Effector CD4-positive, alpha-beta T cell (primary cell): ENCODE measurements at regions not wholly inside any gene's neighbourhood (a gene's known extent, or its start where the extent isn't known, plus 50 kb on each side); places are given as distances from the start of the nearest gene placed in this dataset.
"Not testable (repeated sequence)": the region's sequence is repeated elsewhere in the genome, so short reads cannot be mapped to it uniquely, and the experiment has no call there.

ENCODE experiments used
- DNase-seq: peaks from one replicate; pipeline ENCODE4 v3.0.0-alpha.2; 2020

DNA sequence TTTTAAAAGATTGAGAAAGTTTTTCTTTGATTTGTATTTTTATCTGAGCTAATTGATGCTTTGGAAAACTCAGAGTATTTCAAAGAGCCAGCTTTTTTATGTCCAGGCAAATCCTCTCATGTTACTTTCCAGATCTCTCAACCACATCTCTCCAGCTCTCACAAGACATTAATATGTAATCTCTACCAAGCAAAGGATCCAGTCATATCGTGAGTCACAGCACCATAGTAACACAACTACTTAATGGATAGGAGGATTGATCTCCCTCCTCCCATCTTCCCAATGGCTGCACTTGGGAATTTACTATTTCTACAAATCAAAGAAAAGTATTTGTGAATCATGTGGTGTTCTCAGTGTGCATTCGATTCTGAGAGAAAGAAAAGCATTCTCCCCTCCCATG lies 63.3 kb downstream of the POU4F1 start:
- no peak for DNase-seq

DNA sequence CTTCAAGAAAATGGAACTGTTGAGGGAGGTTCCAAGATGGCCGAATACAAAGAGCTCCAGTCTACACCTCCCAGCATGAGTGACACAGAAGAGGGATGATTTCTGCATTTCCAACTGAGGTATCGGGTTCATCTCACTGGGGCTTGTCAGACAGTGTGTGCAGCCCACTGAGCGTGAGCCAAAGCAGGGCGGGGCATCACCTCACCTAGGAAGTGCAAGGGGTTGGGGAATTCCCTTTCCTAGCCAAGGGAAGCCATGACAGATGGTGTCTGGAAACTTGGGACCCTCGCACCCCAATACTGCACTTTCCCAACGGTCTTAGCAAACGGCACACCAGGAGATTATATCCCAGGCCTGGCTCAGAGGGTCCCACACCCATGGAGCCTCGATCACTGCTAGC lies 77.3 kb downstream of the POU4F1 start:
- DNase-seq = not testable (repeated sequence)

DNA sequence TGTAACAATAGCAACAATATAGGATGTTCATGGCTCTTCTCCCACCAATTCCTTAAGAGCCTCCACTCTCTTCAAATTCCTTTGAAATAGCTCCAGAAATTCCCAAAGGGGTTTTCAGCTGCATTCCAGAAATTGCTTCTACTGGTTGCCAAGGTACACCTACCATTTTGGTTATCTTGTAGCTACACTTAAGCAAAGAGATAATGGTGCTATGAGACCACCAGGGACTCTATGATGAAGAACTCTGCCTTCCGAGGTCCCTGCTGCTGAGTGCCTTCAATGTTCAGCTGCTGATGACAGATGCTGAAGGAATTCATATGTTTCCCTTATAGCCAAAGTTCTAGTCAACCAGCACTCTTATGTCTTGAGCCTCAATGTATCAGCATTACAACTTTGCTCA lies 78.4 kb downstream of the POU4F1 start:
- DNase-seq = no peak

DNA sequence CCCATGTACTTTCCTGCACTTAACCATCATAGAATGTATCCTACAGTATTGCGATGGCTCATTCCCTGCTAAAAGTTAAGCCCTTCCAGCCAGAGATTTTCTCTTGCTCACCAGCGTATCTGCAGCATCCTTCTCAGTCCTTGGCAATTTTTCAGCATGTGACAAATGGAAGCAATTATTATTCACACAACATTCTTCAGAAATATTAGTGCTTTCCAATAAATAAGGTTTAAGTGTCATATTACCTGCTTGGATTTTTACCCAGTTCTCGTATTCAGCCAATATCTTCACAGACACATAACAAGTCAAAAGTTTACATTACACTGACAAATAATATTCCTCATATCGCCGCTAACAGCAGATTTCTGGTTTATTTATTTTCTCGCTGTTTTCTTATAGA lies 82.3 kb downstream of the POU4F1 start:
- DNase-seq = no peak

DNA sequence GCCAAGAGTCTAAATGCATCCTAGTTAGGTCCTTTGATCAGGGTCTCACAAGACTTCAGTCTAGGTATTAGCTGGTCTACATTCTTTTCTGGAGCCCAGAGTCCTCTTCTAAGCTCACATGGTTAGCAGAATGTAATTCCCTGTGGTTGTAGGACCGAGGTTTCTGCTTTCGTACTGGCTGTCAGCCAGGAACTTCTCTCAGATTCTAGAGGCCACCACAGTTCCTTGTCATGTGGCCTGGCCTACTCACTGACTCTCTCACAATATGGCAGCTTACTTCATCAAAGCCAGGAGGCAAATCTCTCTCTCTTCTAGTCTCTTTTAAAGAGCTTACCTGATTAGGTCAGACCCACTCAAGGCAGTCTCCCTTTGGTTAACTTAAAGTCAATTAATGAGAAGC lies 82.9 kb downstream of the POU4F1 start:
- no peak for DNase-seq

DNA sequence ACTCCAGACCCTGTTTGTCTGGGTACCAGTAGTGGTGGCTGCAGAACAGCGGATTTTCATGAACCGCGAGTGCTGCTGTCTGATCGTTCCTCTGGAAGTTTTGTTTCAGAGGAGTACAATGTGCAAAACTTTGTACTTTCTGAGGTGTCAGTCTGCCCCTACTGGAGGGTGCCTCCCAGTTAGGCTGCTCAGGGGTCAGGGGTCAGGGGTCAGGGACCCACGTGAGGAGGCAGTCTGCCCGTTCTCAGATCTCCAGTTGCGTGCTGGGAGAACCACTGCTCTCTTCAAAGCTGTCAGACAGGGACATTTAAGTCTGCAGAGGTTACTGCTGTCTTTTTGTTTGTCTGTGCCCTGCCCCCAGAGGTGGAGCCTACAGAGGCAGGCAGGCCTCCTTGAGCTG lies 84.9 kb downstream of the POU4F1 start:
- DNase-seq = not testable (repeated sequence)

DNA sequence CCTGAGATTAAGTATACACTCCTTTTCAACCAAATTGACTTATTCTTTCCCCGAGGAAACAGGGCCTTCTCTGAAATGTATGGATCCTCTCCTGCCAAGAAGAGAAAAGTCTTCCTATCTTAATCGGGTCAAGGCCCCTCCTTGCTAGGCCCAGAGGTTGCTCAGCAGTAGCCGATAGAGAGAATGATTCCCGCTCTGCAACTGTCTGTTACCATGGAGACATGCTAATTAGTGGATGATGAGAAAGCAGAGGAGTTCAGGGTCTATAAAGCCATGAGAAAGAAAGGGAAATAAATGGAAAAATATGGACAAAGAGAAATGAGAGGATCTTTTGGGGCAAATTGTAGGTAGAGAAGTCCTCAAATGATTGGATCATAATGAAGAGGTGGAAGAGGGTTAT lies 103.5 kb downstream of the POU4F1 start:
- no peak for DNase-seq

DNA sequence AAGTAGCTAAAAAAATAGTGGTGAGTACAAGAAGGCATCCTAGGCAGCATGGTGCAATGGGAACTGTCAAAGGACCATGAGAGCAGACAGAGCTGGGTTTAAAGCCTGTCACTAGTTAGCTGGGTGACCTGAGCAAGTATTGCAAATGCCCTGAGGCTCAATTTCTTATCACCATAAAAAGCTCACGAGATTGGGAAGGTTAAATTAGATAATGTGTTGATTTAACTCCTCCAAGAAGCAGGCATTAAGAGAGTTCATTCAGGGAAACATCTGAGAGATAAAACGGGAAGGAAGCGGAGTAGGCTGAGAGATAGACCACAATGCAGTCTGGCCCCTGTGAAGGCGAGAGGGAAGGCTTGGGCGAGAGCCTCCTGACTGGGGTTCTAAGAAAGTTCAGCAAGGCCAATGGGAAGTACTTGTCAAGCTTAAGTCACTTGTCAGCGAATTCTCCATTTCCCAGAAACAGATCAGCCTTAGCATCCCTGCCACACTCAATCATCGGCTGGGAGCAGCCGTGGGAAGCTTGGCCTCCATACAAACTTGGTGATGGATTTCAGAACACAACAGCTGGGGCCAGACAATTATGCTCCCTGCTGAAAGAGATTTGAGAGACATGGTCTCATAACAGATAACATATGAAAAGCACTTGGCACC lies 105.5 kb downstream of the POU4F1 start:
- DNase-seq = no peak

DNA sequence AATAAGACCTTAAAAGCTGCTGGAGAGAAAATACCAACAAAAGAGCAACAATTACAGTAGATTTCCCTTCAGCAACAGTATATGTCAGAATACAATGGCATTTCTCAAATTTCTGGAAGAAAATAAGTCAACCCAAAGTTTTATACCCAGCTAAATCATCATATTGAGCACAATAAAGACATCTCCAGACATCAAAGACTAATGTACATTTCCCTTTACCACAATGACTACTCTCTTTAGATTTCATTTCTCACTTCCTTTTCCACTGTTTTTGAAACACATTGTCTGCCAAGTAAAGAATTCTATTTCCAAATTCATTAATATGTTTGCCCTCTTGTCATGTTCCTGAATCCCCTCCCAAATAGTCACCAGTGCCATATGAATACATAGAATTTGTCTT lies 111.4 kb downstream of the POU4F1 start:
- no peak for DNase-seq

DNA sequence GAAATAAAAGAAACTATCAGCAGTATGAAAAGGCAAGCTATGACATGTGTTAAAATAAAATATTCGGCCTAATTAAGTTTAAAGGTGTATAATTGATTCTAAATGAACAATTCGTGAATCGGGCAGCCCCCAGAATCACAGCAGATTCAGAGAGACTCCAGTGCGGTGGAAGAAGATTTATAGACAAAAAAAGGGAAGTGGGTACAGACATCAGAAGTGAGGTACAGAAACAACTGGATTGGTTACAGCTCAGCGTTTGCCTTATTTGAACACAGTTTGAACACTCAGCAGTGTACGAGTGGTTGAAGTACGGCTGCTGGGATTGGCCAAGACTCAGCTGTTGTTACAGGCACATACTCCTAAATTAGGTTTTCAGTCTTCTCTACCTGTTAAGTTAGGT lies 113.1 kb downstream of the POU4F1 start:
- not testable (repeated sequence) for DNase-seq

DNA sequence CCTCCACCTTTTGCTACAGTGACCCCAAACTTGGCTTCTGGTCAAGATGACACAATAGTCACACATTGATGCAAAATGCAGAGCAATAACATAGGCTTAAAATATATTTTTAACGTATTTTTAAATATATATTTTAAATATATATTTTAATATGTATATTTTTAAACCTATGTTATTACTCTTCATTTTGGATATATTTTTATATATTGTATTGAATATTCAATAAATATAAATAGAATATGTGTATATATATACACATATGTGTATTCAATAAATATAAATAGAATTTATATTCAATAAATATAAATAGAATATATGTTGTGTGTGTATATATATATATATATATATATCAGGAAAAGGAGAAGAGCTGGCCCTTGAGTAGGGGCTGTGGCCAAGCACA lies 115.6 kb downstream of the POU4F1 start:
- DNase-seq = no peak

DNA sequence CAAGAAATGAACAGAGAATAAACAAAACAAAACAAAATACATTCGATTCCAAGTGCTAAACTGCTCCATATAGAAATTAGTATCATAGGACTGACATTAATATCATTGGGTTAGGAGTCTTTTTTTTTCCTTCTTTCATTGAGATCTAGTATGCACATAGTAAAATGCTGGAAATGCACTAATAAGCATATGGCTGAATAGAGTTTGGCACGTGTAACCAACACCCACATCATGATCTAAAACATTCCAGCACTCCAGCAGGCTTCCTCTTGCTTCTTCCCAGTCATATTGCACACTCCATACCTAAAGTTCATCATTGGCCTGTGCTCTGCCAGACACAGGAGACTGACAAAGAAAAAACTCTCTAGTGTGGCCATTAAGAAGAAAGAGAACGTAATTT lies 117.5 kb downstream of the POU4F1 start:
- DNase-seq = no peak

DNA sequence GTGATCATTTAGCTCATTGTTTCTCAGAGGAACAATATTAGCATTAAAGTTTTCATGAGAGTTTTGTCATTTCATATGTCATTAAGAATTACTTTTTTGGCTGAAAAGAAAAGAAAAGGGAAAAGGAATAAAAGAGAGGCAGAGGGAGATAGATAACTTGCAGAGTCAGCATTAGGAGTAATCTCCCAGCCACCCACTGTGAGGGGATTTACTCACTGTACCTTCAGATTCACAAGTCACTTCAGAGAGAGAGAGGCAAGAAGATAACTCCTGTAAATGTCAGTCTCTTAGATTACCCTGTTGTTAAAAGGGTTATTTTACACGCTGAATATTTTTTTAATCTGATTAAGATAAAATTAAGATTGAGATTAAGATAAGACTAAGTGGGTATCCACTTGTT lies 125.2 kb downstream of the POU4F1 start:
- no peak for DNase-seq

DNA sequence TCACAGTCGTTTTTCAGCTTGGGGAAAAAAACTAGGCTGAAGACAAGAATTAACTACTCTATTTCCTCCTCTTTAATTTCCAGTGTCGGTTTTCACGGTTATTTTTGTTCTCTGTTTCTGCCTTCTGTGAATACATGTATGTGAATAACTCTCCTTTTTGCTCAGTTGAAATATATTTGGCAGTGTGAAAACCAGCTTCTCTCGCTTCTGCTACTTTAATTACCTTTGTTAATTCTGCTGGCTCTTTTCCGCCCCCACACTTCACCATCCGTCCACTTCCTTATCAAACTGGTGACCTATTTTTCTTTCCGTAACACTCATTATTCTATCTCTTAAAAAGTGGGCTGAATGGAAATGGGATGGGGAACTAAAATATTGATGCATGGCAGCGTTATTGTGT lies 126.4 kb downstream of the POU4F1 start:
- DNase-seq = no peak

DNA sequence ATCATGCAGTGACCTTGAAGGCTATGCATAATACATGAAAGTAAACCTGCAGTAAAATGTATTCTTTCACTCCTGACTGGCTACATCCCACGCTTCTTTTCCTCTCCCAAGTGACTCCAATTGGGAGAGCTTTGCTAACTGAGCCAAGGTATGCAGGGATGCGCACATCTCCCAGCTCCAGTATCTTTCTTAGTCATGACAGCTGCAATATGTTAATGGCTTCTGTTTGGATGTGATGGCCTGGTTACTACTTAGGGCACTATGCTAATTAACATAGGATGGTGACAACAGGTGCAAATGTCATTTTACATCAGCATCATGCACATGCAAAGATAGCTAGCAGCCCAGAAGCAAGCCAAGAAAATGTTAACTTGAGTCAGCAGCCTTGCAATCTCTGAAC lies 134.7 kb downstream of the POU4F1 start:
- DNase-seq = no peak

DNA sequence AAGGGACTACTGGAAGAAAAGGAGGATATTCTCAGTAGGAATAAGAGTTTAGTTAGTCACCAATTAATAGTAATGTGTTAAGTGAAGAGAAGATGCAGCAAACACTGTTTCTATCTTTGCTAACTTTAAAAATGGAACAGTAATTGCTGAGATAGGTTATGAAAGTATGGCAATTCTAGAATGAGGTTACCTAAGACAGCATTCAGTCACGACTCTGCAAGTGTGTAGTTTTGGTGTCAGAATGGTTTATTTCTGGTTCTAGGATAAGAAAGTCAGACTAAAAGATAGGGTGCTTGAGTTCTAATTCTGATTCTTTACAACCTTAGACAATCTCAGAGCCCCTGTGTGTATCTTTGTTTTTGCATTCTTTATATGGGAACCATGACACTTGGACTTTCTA lies 138.1 kb downstream of the POU4F1 start:
- no peak for DNase-seq

DNA sequence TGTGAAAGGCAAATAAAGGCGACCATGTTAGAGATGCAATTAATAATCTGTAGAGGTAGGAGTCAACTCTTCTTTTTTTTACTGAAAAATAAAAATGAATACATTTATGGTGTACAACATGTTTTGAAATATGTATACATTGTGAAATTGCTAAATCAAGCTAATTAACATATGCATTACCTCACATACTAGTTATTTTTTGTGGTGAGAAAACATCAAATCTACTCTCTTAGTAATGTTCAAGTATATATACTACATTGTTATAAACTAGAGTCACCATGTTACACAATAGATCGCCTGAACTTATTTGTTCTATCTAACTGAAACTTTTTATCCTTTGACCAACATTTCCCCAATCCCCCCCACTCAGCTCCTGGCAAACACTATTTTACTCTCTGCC lies 143.2 kb downstream of the POU4F1 start:
- no peak for DNase-seq

DNA sequence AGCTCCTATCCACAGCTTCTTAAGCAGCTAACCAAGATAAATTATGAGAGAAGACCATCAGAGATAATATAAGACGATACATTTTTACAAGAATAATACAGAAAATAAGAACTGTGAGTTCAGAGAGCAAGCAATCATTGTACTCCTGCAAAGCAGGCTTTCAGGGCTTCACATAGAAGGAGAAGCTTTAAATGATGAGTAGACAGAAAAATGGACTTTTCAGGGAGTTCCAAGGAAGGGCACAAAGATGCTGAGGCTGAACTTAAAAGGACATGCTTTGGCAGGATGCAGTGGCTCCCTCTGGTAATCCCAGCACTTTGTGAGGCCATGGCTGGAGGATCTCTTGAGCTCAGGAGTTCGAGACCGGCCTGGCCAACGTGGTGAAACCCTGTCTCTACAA lies 159.5 kb downstream of the POU4F1 start:
- DNase-seq = no peak

DNA sequence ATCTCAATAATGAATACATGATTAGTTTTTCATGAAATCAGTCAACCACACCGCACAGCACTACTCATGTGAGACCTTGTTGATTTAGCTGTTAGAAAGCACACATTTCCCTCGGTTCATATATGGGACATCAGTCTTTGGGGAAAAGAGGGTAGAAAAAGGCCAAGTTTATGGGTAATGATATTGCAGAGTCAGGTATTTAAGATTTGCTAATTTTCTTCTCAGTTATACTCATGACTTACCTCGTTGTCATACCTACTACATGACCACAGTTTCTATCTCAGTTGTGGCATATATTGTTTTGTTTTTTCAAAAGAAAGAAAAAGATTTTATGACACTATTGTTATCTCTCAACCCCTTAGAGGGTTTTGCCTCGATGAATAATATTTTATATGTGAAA lies 165.6 kb downstream of the POU4F1 start:
- DNase-seq = no peak

DNA sequence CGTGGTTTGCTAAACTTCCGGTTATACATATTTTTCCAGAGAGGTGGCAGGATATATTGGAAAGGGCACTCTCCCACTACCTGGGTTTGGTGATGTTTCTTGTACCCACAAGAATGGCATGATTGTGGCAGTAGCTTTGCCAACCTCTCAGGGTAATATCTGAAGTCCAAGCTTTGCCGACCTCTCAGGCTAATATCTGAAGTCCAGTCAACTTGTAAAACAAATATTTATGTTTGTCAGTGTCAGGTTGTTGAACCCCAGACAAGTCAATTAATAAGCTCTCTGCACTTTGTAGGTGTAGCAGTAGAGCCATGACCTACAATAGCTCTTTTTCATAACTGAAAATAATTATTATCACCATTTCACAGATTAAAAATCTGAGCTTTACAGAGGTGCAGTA lies 167.0 kb downstream of the POU4F1 start:
- DNase-seq = no peak

DNA sequence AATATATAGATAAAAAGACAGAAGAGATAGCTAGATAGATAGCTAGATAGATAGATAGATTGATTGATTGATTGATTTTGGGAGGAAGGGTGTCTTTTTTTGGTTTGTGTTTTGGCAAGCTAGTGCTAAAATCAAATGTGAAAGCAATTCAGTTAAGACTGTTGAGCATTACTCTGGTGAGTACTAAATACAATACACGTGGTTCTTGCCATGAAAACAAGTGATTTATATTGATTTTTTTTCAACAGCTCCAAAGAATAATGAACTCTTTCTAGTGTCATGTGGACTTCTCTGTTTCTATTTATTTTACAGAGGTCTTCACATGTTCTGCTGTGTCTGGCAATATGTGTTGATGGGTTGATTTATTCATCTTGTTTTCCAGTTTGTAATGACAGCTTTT lies 172.0 kb downstream of the POU4F1 start:
- no peak for DNase-seq

DNA sequence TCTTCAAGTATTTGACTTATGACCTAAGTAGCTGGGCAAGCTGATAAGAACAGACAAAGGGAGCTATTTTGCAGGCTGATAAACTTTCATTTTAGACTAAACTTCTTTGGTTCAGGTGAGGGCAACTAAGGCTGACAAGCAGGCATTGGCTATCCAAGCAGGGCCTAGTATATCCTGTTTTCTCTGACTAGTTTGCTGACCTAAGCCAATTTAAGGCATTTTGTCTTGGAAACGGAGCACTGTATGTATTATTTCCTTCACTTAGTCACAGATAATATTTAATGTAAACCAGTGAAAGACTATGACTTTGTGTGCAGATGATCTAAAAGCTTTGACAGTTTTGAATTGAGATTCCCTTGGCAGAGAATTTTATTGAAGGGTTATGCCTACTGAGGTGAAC lies 172.5 kb downstream of the POU4F1 start:
- no peak for DNase-seq

DNA sequence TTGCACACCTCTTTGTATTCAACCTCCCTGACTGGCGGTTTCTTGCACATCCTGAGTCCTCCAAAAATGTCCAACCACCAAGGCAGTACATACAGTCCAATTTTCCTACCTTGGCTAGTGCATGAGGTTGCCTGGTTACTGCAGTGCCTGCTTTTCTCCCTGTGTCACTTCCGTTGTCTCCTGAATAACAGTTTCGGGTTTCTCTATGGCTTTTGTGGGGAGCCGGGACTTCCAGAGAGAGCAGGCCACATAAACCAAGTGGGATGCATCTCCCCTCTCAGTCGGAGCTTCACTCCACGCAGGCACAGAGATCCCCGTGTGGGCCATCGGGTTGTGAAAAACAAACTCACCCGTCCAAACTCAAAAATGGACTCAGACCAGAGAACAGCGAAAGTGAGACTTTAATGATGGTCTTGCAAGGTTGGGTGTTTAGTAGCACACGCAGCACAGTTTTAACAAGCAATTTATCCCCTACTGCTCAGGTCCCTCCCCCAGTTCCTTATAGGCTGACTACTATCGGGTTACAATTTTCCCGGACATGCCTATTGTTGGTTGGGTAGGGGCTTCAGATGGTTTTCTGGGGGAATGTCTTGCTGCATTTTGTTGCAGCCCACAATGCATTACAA lies 173.1 kb downstream of the POU4F1 start:
- no peak for DNase-seq

DNA sequence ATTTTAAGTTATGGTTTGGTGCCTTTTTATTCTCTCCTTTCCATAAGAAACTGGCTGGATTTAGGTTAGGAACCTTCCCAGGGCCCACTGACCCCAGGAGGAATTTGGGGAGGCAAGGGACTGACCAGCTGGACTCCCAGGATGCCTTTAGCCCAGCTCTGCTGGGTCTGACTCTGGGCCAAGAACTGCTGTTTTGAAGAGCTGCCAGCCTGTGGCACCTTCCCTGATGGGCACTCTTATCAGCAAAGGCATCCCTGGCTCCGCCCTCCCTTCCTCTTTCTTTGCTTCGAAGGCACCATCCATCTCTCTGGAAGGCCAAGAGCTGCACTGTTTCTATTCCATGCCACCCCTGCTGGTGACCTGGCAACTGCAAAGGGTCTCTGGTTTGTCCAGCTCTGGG lies 174.7 kb downstream of the POU4F1 start:
- DNase-seq = no peak

DNA sequence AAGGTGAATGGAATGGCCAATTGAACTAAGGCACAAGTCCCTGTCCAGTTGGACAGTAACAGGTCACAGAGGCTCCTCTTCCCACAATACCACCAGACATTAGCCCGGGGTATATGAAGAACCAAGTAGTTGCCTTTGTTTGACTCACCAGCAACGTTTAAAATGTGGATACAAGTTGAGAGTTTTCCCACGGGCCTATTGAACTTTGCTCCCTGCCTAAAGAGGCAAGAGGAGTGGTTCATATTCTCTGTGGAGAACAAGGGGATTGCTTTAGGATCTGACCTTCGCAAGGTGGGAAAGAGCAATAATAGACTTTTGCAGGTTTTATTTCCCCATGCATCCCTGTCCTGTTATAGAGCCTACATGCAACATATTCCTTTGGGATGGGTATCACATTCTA lies 177.2 kb downstream of the POU4F1 start:
- DNase-seq = no peak
